Activated CD8-positive, alpha-beta T cell treated with anti-CD3 and anti-CD28 coated beads for 36 hours (primary cell): ENCODE measurements at regions not wholly inside any gene's neighbourhood (a gene's known extent, or its start where the extent isn't known, plus 50 kb on each side); places are given as distances from the start of the nearest gene placed in this dataset.

Experiments used
- ATAC-seq: fragments of 200-7000 bp; cut with Tn5 transposase; one replicate; pipeline ENCODE4 v1.10.0; 2021; ENCODE audit warnings: mild to moderate bottlenecking, moderate library complexity
- CTCF ChIA-PET: fragments of 350-600 bp; sonication (Branson Sonifier 250); formaldehyde crosslinking; loops from one replicate; lab custom pipeline; 2021; ENCODE audit warnings: antibody characterized with exemption; lab: Charles Lee
- POLR2A ChIA-PET: fragments of 350-600 bp; sonication (Branson Sonifier 250); formaldehyde crosslinking; loops from one replicate; lab custom pipeline; 2021; ENCODE audit warnings: antibody characterized with exemption; lab: Charles Lee
- DNase-seq: peaks from one replicate; pipeline ENCODE4 v3.0.0-alpha.2; 2020
- H3K27ac Mint-ChIP-seq: one replicate; pipeline ENCODE4 v1.8.0; 2021; ENCODE audit warnings: mild to moderate bottlenecking, mixed read lengths
- H3K27me3 Mint-ChIP-seq: one replicate; pipeline ENCODE4 v1.8.0; 2021; ENCODE audit warnings: mixed read lengths
- H3K36me3 Mint-ChIP-seq: one replicate; pipeline ENCODE4 v1.8.0; 2021; ENCODE audit warnings: low read depth, mixed read lengths
- H3K4me1 Mint-ChIP-seq: one replicate; pipeline ENCODE4 v1.8.0; 2021; ENCODE audit warnings: low read depth, mixed read lengths
- H3K4me3 Mint-ChIP-seq: one replicate; pipeline ENCODE4 v1.8.0; 2021; ENCODE audit warnings: mild to moderate bottlenecking, moderate library complexity, mixed read lengths
- H3K9me3 Mint-ChIP-seq: one replicate; pipeline ENCODE4 v1.8.0; 2021; ENCODE audit warnings: mixed read lengths
- CTCF ChIP-seq: fragments of 200-600 bp; IDR thresholded peaks from one replicate; pipeline ENCODE4 v1.8.0; 2022; ENCODE audit warnings: antibody characterized with exemption, mild to moderate bottlenecking
- intact Hi-C: fragments of 100-400 bp; cut with micrococcal nuclease; formaldehyde crosslinking; loops from one replicate; pipeline ENCODE4 v1.10.0; 2022

GRCh38 chr6:1049170-1049569, 262.7 kb upstream of the FOXQ1 start:
- Mint-ChIP-seq H3K9me3 (no peaks in the 10 kb centered on the region), H3K4me1 (no peaks in the 10 kb centered on the region), H3K27ac (no peak overlapping the region), H3K27me3 (peaks cover 27% of the 10 kb centered on the region), H3K4me3 (no peak overlapping the region), H3K36me3 (no peaks in the 10 kb centered on the region)
- DNase-seq: no peak
- intact Hi-C loops: no loop called here
- no peak for TF ChIP-seq CTCF
- ATAC-seq: no peak
- POLR2A ChIA-PET: no interaction called here
- CTCF ChIA-PET: interaction anchor here (0.6 kb wide), 1 partner anchor 1517 kb away, joined by 3 read pairs; no protein-coding TSS in a partner anchor

GRCh38 chr6:1047981-1048541, 263.8 kb upstream of the FOXQ1 start:
- Mint-ChIP-seq H3K4me3 (no peak overlapping the region), H3K4me1 (no peaks in the 10 kb centered on the region), H3K36me3 (no peaks in the 10 kb centered on the region), H3K27ac (no peak overlapping the region), H3K9me3 (no peaks in the 10 kb centered on the region), H3K27me3 (peaks cover 33% of the 10 kb centered on the region)
- TF ChIP-seq CTCF: no peak
- intact Hi-C loops: no loop called here
- CTCF ChIA-PET: no interaction called here
- no peak for DNase-seq
- ATAC-seq: no peak
- POLR2A ChIA-PET: interaction anchor here (1.2 kb wide), 1 partner anchor 28 kb away, joined by 3 read pairs; no protein-coding TSS in a partner anchor

- no peaks in the 10 kb centered on the region for H3K9me3 Mint-ChIP-seq
Observed at GRCh38 chr6:1045239-1045638, 266.7 kb upstream of the FOXQ1 start.

DNA sequence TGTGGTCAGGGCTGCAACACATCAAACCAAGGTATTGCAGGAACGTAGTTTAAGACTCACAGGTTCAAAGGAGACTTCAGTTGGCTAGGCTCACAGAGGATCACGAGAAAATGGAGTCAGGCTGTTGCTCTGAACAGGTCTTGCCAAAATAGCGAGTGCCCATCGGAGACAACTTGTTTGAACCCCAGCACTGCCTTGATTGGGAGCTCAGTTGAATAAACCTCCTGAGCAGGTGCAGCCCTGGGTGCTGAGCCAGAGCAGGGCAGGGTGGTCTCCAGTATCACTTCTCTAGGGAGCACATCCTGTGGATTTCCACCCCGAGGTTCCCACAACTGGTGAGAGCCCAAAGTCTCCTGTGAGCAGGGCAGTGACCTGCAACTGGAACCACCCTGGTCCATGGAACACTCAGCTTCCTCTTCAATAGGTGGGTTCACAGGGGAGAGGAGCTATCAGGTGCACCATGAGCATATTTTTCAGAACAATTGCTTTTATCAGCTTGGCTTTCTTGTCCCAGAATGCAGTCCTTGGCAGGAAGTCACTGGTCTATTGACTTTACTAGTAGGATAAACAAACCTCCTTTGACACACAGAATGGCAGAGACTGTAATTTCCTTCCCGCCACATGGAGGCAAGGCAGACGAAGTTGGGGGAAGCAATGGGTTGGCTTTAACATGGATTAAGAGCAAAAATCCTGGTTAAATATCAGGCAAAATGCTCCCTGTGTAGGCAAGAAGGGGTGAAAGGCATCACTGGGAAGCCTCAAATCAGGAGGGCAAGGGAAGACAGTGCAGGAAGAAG, 267.7 kb upstream of the FOXQ1 start:
- CTCF ChIA-PET: no interaction called here
- no peak for TF ChIP-seq CTCF
- Mint-ChIP-seq H3K27ac (no peak overlapping the region), H3K36me3 (no peaks in the 10 kb centered on the region), H3K27me3 (peaks cover 31% of the 10 kb centered on the region), H3K4me3 (no peak overlapping the region), H3K9me3 (no peaks in the 10 kb centered on the region), H3K4me1 (no peaks in the 10 kb centered on the region)
- ATAC-seq (no peak), DNase-seq (no peak)
- POLR2A ChIA-PET: no interaction called here
- intact Hi-C loops: no loop called here

More at GRCh38 chr6:1045239-1045638, 266.7 kb upstream of the FOXQ1 start:
- ATAC-seq (no peak), DNase-seq (no peak)
- Mint-ChIP-seq H3K4me1 (no peaks in the 10 kb centered on the region), H3K4me3 (no peak overlapping the region), H3K27ac (no peak overlapping the region), H3K27me3 (peaks cover 35% of the 10 kb centered on the region), H3K36me3 (no peaks in the 10 kb centered on the region)
- POLR2A ChIA-PET: no interaction called here
- CTCF ChIA-PET: no interaction called here
- intact Hi-C loops: no loop called here
- no peak for TF ChIP-seq CTCF

- Mint-ChIP-seq H3K4me3 (no peak overlapping the region), H3K36me3 (no peaks in the 10 kb centered on the region), H3K27ac (no peak overlapping the region), H3K9me3 (no peaks in the 10 kb centered on the region), H3K4me1 (no peaks in the 10 kb centered on the region), H3K27me3 (peaks cover 29% of the 10 kb centered on the region)
- DNase-seq (no peak), ATAC-seq (no peak)
- no peak for TF ChIP-seq CTCF
- CTCF ChIA-PET: no interaction called here
- intact Hi-C loops: no loop called here
- POLR2A ChIA-PET: no interaction called here
Observed at GRCh38 chr6:1043458-1043836, 268.5 kb upstream of the FOXQ1 start.
